ENCODE measurements at regions not wholly inside any gene's neighbourhood (a gene's known extent, or its start where the extent isn't known, plus 50 kb on each side); places are given as distances from the start of the nearest gene placed in this dataset.

GRCh38 chr6:21467091-21467490, 126.5 kb upstream of the SOX4 start:
- TF ChIP-seq CTCF (IDR thresholded peaks at IDR 0.05; ENCODE audit: insufficient read depth, low read depth, low read length) (no peak), EZH2 (IDR thresholded peaks at IDR 0.05; ENCODE audit: insufficient read depth, low read length) (no peak)

Measured in astrocyte (in vitro differentiated cells and primary cell).